ENCODE measurements at regions not wholly inside any gene's neighbourhood (a gene's known extent, or its start where the extent isn't known, plus 50 kb on each side); places are given as distances from the start of the nearest gene placed in this dataset.

GRCh38 chr14:45787167-45787566, 534.2 kb upstream of the MIS18BP1 start:
- Histone ChIP-seq H2AFZ (no peak overlapping the region), H3K27me3 (ENCODE audit: insufficient read depth) (no peaks in the 10 kb centered on the region), H3K27ac (ENCODE audit: low read depth) (no peak overlapping the region), H3K4me3 (no peak overlapping the region), H3K4me1 (ENCODE audit: insufficient read depth) (no peaks in the 10 kb centered on the region), H3K36me3 (ENCODE audit: insufficient read depth) (peaks cover 13% of the 10 kb centered on the region; the same call in 1 of the 2 replicates), H3F3A (replicated peaks; ENCODE audit: low read depth) (no peaks in the 10 kb centered on the region), H4K20me1 (replicated peaks; ENCODE audit: insufficient read depth) (no peaks in the 10 kb centered on the region), H3K4me2 (no peak overlapping the region), H3K9me2 (ENCODE audit: insufficient read depth) (0 out of 2 replicates have a peak, but pooled peaks cover under 1% of the 10 kb centered on the region), H3K79me2 (replicated peaks; ENCODE audit: insufficient read depth) (no peaks in the 10 kb centered on the region)
- Mint-ChIP-seq H3K27me3 (ENCODE audit: insufficient read depth, low read depth, poor library complexity) (no peaks in the 10 kb centered on the region), H3K9me3 (peaks cover 74% of the 10 kb centered on the region), H3K27ac (no peak overlapping the region), H3K4me3 (no peak overlapping the region), H3K4me1 (no peaks in the 10 kb centered on the region), H3K36me3 (ENCODE audit: low read depth) (peaks cover 51% of the 10 kb centered on the region)
- ATAC-seq (no peak), DNase-seq (ENCODE audit: low spot score) (peak; percentile 33)
- TF ChIP-seq CTCF (conservative IDR thresholded peaks at IDR 0.05; ENCODE audit: low read depth in 2 of 2) (no peak), ZNF331 (CRISPR knock-in tag; IDR thresholded peaks at IDR 0.05; ENCODE audit: low read depth) (no peak), ZNF114 (CRISPR knock-in tag; IDR thresholded peaks at IDR 0.05) (no peak), POLR2AphosphoS5 (IDR thresholded peaks at IDR 0.05; ENCODE audit: low read depth) (no peak), JUNB (IDR thresholded peaks at IDR 0.05; ENCODE audit: unreplicated experiment) (no peak), EZH2phosphoT487 (IDR thresholded peaks at IDR 0.05; ENCODE audit: unreplicated experiment) (no peak), STAT1 (IDR thresholded peaks at IDR 0.05; ENCODE audit: unreplicated experiment) (no peak), EZH2 (IDR thresholded peaks at IDR 0.05; ENCODE audit: low read depth, unreplicated experiment) (no peak), REST (IDR thresholded peaks at IDR 0.05; ENCODE audit: unreplicated experiment) (no peak), CREB1 (CRISPR knock-in tag; IDR thresholded peaks at IDR 0.05; ENCODE audit: low read depth) (no peak), NANOG (IDR thresholded peaks at IDR 0.05; ENCODE audit: borderline replicate concordance) (no peak), ETS1 (IDR thresholded peaks at IDR 0.05) (no peak)
- TF ChIP-seq, protein P1, sequence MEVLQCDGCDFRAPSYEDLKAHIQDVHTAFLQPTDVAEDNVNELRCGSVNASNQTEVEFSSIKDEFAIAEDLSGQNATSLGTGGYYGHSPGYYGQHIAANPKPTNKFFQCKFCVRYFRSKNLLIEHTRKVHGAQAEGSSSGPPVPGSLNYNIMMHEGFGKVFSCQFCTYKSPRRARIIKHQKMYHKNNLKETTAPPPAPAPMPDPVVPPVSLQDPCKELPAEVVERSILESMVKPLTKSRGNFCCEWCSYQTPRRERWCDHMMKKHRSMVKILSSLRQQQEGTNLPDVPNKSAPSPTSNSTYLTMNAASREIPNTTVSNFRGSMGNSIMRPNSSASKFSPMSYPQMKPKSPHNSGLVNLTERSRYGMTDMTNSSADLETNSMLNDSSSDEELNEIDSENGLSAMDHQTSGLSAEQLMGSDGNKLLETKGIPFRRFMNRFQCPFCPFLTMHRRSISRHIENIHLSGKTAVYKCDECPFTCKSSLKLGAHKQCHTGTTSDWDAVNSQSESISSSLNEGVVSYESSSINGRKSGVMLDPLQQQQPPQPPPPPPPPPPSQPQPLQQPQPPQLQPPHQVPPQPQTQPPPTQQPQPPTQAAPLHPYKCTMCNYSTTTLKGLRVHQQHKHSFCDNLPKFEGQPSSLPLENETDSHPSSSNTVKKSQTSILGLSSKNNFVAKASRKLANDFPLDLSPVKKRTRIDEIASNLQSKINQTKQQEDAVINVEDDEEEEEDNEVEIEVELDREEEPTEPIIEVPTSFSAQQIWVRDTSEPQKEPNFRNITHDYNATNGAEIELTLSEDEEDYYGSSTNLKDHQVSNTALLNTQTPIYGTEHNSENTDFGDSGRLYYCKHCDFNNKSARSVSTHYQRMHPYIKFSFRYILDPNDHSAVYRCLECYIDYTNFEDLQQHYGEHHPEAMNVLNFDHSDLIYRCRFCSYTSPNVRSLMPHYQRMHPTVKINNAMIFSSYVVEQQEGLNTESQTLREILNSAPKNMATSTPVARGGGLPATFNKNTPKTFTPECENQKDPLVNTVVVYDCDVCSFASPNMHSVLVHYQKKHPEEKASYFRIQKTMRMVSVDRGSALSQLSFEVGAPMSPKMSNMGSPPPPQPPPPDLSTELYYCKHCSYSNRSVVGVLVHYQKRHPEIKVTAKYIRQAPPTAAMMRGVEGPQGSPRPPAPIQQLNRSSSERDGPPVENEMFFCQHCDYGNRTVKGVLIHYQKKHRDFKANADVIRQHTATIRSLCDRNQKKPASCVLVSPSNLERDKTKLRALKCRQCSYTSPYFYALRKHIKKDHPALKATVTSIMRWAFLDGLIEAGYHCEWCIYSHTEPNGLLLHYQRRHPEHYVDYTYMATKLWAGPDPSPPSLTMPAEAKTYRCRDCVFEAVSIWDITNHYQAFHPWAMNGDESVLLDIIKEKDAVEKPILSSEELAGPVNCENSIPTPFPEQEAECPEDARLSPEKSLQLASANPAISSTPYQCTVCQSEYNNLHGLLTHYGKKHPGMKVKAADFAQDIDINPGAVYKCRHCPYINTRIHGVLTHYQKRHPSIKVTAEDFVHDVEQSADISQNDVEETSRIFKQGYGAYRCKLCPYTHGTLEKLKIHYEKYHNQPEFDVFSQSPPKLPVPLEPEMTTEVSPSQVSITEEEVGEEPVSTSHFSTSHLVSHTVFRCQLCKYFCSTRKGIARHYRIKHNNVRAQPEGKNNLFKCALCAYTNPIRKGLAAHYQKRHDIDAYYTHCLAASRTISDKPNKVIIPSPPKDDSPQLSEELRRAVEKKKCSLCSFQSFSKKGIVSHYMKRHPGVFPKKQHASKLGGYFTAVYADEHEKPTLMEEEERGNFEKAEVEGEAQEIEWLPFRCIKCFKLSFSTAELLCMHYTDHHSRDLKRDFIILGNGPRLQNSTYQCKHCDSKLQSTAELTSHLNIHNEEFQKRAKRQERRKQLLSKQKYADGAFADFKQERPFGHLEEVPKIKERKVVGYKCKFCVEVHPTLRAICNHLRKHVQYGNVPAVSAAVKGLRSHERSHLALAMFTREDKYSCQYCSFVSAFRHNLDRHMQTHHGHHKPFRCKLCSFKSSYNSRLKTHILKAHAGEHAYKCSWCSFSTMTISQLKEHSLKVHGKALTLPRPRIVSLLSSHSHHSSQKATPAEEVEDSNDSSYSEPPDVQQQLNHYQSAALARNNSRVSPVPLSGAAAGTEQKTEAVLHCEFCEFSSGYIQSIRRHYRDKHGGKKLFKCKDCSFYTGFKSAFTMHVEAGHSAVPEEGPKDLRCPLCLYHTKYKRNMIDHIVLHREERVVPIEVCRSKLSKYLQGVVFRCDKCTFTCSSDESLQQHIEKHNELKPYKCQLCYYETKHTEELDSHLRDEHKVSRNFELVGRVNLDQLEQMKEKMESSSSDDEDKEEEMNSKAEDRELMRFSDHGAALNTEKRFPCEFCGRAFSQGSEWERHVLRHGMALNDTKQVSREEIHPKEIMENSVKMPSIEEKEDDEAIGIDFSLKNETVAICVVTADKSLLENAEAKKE (CRISPR knock-in tag; IDR thresholded peaks at IDR 0.05), result no peak

Measured in GM23338 (cell line).